Glutamatergic neuron (in vitro differentiated cells): ENCODE measurements at regions not wholly inside any gene's neighbourhood (a gene's known extent, or its start where the extent isn't known, plus 50 kb on each side); places are given as distances from the start of the nearest gene placed in this dataset.

Experiments used
- DNase-seq: peaks from one replicate; pipeline ENCODE4 v3.0.0; 2022
- H3K27ac Mint-ChIP-seq: one replicate; pipeline ENCODE4 v1.8.0; 2020; ENCODE audit warnings: mild to moderate bottlenecking, mixed read lengths, inconsistent platforms; ENCODE audit not compliant: unreplicated experiment
- H3K27me3 Mint-ChIP-seq: one replicate; pipeline ENCODE4 v1.8.0; 2020; ENCODE audit warnings: mild to moderate bottlenecking, moderate library complexity, mixed read lengths, inconsistent platforms; ENCODE audit not compliant: unreplicated experiment
- H3K36me3 Mint-ChIP-seq: one replicate; pipeline ENCODE4 v1.8.0; 2020; ENCODE audit warnings: mild to moderate bottlenecking, mixed read lengths, inconsistent platforms; ENCODE audit not compliant: unreplicated experiment
- H3K4me1 Mint-ChIP-seq: one replicate; pipeline ENCODE4 v1.8.0; 2020; ENCODE audit warnings: mild to moderate bottlenecking, low read depth, mixed read lengths, inconsistent platforms; ENCODE audit not compliant: unreplicated experiment
- H3K4me3 Mint-ChIP-seq: one replicate; pipeline ENCODE4 v1.8.0; 2020; ENCODE audit warnings: mild to moderate bottlenecking, mixed read lengths, inconsistent platforms; ENCODE audit not compliant: unreplicated experiment
- H3K9me3 Mint-ChIP-seq: one replicate; pipeline ENCODE4 v1.8.0; 2020; ENCODE audit warnings: mild to moderate bottlenecking, moderate library complexity, mixed read lengths, inconsistent platforms; ENCODE audit not compliant: unreplicated experiment
- CTCF ChIP-seq: fragments of 200-600 bp; sonication (generic); IDR thresholded peaks from one replicate; pipeline ENCODE4 v1.5.0; 2021; ENCODE audit not compliant: partially characterized antibody, unreplicated experiment

GRCh38 chr15:29428925-29429573, 159.4 kb upstream of the NSMCE3 start:
- no peak for TF ChIP-seq CTCF
- no peaks in the 10 kb centered on the region for H3K4me1 Mint-ChIP-seq
- no peak overlapping the region for H3K4me3 Mint-ChIP-seq
- peaks cover 2% of the 10 kb centered on the region for H3K27me3 Mint-ChIP-seq
- H3K36me3 Mint-ChIP-seq, result no peaks in the 10 kb centered on the region
- DNase-seq, result no peak
- H3K9me3 Mint-ChIP-seq, result peaks cover 1% of the 10 kb centered on the region
- H3K27ac Mint-ChIP-seq, result no peak overlapping the region

- no peak overlapping the region for H3K4me3 Mint-ChIP-seq
- no peaks in the 10 kb centered on the region for H3K27me3 Mint-ChIP-seq
- H3K27ac Mint-ChIP-seq, result no peak overlapping the region
- H3K4me1 Mint-ChIP-seq, result no peaks in the 10 kb centered on the region
- no peak for DNase-seq
- peaks cover 3% of the 10 kb centered on the region for H3K36me3 Mint-ChIP-seq
- no peak for TF ChIP-seq CTCF
- H3K9me3 Mint-ChIP-seq, result peaks cover 1% of the 10 kb centered on the region
These were observed 156.2 kb upstream of the NSMCE3 start for GRCh38 chr15:29425864-29426263.

DNA sequence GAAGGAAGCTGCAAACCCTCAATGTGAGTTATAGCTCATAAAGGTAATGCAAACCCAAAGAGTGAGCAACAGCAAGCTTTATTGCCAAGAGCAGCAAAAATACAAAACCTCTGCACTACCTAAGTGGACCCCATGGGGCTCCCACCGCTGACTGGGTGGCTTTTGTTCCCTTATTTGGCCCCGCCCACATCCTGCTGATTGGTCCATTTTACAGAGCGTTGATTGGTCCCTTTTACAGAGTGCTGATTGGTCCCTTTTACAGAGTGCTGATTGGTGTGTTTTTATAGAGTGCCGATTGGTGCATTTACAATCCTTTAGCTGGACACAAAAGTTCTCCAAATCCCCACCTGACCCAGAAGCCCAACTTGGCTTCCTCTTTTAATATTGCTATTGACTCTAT, 154.5 kb upstream of the NSMCE3 start:
- H3K4me3 Mint-ChIP-seq, result no peak overlapping the region
- H3K36me3 Mint-ChIP-seq, result peaks cover 13% of the 10 kb centered on the region
- peaks cover 1% of the 10 kb centered on the region for H3K9me3 Mint-ChIP-seq
- TF ChIP-seq CTCF, result no peak
- H3K4me1 Mint-ChIP-seq, result no peaks in the 10 kb centered on the region
- no peak overlapping the region for H3K27ac Mint-ChIP-seq
- no peak for DNase-seq
- peaks cover 2% of the 10 kb centered on the region for H3K27me3 Mint-ChIP-seq

GRCh38 chr15:29422606-29423005, 153.0 kb upstream of the NSMCE3 start:
- Mint-ChIP-seq H3K4me1 (no peaks in the 10 kb centered on the region), H3K9me3 (peaks cover 1% of the 10 kb centered on the region), H3K36me3 (peaks cover 14% of the 10 kb centered on the region), H3K4me3 (no peak overlapping the region), H3K27me3 (peaks cover 2% of the 10 kb centered on the region), H3K27ac (no peak overlapping the region)
- no peak for DNase-seq
- TF ChIP-seq CTCF, result no peak

DNA sequence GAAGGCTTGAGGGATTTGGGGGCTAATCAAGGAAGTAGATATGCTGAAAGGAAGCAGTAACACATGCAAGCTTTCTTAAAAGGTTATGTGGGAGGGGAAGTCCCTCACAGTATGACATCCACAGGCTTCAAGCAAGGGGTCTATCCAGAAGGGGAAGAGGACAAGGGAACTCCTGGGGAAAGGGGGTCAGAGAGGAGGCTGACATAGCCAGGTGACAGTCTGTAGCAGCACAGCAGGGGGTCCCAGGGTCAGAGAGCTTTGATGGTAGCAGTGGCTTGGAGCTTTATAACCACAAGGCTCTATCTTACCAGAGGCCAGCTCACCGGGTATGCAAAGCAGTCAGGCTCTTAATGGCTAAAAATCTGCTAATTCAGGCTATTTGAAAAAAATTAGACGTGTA, 150.6 kb upstream of the NSMCE3 start:
- no peak for TF ChIP-seq CTCF
- no peaks in the 10 kb centered on the region for H3K9me3 Mint-ChIP-seq
- H3K4me1 Mint-ChIP-seq, result no peaks in the 10 kb centered on the region
- peaks cover 2% of the 10 kb centered on the region for H3K27me3 Mint-ChIP-seq
- H3K36me3 Mint-ChIP-seq, result peaks cover 14% of the 10 kb centered on the region
- H3K27ac Mint-ChIP-seq, result no peak overlapping the region
- no peak overlapping the region for H3K4me3 Mint-ChIP-seq
- DNase-seq, result no peak
